ENCODE measurements at regions not wholly inside any gene's neighbourhood (a gene's known extent, or its start where the extent isn't known, plus 50 kb on each side); places are given as distances from the start of the nearest gene placed in this dataset.

DNA sequence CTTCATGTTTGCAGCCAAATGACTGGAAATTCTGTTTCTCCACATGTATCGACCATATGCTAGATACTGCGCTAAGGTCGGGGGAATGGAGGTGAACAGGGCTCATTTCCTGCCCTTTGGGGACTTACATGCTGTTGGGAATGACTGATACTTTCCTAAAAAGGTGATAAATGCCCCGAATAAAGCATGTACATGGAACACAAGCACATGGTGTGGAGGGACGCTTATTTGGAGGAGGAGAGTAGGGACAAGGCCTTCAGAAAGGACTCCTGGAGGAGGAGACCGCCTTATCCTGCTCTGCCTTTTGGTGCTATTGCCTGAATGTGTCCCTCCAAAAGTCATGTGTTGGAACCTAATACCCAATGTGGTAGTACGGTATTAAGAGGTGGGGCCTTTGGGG is 344.5 kb downstream of the PRL start:
- TF ChIP-seq GATA2 (IDR thresholded peaks at IDR 0.05; ENCODE audit: low read depth, low read length) (no peak), GATA3 (IDR thresholded peaks at IDR 0.05; ENCODE audit: low read depth, low read length) (no peak)

DNA sequence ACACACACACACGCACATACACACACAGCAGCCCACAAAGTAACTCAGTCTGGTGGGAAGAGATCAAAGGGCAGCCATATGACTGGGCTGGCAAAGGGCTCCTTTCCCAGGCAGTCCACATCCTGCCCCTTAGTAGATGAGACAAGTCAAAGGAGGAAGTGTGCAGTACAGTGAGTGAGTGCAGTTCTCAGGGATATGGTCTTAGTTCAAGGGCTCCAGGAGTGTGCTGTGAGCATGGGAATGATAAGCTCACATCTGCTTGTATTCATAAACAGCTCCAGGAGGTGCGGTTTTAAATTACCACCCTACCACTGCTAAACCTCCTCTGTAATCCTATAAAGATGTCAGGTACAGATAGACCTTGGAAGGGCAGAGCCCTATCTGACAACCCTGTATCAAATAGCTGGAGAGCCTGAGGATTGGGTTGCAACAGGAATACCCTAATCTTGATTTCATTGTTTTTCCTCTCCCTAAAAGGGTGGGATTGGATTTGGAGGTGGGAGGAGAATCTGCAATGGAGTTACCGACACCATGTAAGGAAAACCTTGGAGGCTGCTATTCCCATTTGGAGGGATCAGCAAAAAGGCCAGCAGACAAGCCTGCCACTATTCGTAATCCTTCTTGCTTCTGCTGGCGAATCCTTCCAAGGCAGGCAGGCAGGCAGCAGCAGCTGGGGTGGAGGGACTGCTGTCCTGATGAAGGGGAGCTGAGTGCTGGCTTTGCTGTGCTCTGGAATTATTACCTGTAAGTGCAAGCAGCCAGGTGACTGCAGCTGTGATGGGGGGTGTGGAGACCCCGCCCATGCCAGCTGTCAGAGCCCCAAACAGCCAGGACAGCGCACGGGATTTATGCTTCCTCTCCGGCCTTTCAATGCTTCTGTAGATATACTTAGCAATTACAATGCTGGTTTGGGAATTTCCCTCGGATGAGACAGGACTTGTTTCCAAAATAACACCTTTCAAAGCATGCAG is 342.7 kb downstream of the PRL start:
- TF ChIP-seq GATA2 (IDR thresholded peaks at IDR 0.05; ENCODE audit: low read depth, low read length) (peak; percentile 86), GATA3 (IDR thresholded peaks at IDR 0.05; ENCODE audit: low read depth, low read length) (peak; percentile 52; the same call in 1 of the 2 replicates)

DNA sequence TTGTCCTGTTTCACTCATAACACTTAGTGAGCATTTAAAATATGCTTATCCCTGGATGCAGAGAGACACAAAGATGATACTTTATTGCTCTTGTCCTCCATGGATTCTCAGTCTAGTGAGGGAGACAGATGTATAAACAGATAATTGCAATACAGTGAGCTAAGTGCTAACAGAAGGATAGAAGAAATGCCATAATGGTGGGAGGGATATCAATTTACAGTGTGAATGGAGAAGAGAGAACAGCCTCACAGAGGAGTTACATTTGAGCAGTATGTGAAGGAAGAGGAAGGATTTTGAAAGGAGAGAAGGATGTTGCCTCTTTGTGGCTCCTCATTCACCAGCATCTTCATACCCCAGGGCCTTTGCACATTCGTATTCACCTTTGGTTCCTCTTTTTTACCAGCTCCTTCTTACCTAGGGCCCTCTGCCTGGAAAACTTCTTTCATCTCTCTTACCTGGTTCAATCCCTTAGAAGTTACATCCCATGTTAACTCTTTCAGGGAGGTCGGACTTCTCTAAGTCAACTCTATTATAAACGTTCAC is 341.7 kb downstream of the PRL start:
- TF ChIP-seq GATA3 (IDR thresholded peaks at IDR 0.05; ENCODE audit: low read depth, low read length) (no peak), GATA2 (IDR thresholded peaks at IDR 0.05; ENCODE audit: low read depth, low read length) (no peak)

DNA sequence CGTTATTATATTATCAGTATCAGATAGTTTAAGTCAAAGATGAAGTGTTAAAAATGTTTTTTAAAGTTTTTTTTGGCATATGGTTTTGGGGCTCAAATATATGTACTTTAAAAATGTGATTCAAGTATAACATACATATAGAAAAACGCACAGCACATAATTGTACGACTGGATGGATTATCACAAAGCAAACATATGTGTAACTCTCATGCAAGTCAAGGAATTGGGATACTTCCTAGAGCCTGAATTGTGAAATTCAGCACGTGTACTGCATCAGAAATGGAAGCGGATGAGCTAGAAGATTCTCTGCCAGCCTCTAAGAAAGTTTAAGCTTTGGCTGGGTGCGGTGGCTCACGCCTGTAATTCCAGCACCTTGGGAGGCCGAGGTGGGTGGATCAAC is 340.9 kb downstream of the PRL start:
- TF ChIP-seq GATA3 (IDR thresholded peaks at IDR 0.05; ENCODE audit: low read depth, low read length) (no peak), GATA2 (IDR thresholded peaks at IDR 0.05; ENCODE audit: low read depth, low read length) (no peak)

DNA sequence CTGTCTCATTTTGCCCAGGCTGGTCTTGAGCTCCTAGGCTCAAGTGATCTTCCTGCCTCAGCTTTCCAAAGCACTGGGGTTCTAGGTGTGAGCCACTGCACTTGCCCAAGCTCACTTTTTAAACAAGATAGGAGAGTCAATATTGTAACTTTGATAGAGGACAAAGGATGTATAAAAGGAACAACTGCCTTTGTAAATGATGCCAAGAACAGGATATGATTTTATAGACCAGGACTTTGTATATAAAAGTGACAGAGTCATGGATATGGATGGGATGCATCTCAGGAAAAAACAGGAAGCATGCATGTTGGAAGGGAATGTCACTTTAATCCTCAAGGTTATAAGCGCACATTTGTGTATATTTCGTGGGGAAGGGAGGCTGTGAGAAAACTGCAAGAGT is 338.4 kb downstream of the PRL start:
- TF ChIP-seq GATA2 (IDR thresholded peaks at IDR 0.05; ENCODE audit: low read depth, low read length) (no peak), GATA3 (IDR thresholded peaks at IDR 0.05; ENCODE audit: low read depth, low read length) (no peak)

DNA sequence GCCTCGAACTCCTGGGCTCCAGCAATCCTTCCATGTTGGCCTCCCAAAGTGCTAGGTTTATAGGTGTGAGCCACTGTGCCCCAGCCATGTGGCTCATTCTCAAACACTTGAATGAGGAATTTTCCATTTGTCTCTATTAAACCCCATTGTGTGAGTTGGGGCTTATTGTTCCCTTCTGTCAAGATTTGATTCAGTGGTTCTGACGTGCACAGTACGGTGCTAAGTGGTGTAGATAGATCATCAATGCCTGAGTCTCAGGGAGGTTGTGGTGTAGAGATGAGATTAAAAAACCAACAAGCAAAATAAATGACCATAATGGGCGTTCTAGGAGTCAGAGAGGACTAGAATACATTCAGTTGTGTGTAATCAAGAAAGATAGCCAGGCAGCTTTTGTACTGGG is 335.6 kb downstream of the PRL start:
- no peak for TF ChIP-seq GATA2 (IDR thresholded peaks at IDR 0.05; ENCODE audit: low read depth, low read length)
- TF ChIP-seq GATA3 (IDR thresholded peaks at IDR 0.05; ENCODE audit: low read depth, low read length) = no peak

DNA sequence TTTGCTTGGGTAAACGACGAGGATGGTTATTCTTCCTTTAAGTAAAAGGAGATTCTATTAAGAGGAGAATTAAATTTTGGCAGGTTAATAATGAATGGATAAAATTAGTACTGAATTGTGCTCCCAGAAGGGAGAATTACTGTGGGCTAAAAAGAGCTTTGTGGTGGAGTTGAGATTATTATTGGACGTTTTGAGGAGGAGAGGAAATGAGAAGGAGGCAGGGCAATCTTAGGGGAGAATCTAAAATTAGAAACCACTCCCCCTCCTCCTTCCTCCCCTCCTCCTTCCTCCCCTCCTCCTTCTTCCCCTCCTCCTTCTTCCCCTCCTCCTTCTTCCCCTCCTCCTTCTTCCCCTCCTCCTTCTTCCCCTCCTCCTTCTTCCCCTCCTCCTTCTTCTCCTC is 331.8 kb downstream of the PRL start:
- no peak for TF ChIP-seq GATA2 (IDR thresholded peaks at IDR 0.05; ENCODE audit: low read depth, low read length)
- no peak for TF ChIP-seq GATA3 (IDR thresholded peaks at IDR 0.05; ENCODE audit: low read depth, low read length)

DNA sequence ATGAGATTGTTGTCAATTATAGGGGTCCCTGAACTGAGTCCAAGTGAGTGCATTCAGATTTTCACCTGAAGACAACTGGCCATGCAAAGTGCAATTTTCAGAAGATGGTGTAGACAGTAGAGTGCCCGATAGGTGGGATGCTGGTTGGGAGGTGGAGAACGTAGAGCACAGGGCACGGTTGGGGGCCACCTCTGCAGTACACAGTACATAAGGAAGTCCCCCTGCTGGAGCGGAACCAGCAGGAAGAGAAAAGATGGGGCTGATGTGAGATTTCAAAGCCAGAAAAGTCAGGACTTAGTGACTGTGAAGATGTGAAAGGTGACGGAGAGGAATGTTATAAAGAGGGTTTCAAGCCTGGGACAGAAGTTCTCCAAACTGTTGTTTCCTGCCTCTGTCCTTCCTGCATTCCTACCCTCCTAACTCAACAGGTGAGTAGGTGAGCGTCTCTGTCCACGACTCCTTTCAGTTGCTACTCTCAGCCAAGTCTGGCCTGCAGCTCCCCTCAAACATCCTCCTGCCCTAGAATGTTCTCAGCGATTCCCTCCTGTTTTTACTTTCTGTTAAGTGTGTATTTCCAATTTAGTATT is 330.8 kb downstream of the PRL start:
- no peak for TF ChIP-seq GATA3 (IDR thresholded peaks at IDR 0.05; ENCODE audit: low read depth, low read length)
- no peak for TF ChIP-seq GATA2 (IDR thresholded peaks at IDR 0.05; ENCODE audit: low read depth, low read length)

DNA sequence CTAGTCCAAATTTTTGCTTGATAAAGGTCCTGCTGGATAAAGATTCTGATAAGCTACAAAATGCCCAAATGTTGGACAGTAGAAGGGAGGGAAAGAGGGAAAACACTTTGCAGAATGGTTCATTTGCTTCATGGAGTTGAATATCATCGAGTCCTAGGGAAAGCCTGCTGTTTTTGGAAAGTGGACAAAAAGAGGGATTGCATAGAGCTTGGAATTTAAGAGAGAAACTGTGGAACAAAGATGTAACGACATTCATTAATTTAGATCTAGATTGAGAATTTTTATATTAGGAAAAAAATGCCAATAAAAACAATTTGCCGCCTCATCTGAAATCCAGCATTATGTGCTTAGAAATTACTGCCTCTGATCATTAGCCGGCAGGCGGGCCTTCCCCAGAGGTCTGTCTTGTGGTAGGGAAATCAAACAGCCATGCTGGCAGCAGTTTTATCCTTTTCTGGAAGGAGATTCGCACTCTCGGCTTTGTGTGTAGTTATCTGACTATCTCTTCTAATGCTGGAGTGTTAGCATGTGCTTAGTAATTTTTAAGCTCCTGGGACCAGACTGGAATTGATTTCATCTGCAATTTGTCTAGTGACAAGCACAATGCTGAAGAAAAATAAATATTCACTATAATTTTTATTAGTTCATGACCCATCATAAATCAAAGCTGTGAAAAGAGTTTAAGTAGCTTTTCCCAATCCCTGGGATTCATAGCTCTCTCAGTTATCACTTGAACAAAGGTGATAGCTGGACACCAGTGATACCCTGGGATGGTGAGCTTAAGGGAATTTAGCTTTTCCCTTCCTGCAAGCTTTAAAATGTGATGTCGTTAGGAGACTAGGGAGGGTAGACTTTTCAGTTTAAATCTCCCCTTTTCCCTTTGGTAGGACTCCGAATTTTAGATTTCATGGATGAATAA is 329.5 kb downstream of the PRL start:
- TF ChIP-seq GATA3 (IDR thresholded peaks at IDR 0.05; ENCODE audit: low read depth, low read length) = no peak
- TF ChIP-seq GATA2 (IDR thresholded peaks at IDR 0.05; ENCODE audit: low read depth, low read length) = no peak; the same call in 1 of the 2 replicates

DNA sequence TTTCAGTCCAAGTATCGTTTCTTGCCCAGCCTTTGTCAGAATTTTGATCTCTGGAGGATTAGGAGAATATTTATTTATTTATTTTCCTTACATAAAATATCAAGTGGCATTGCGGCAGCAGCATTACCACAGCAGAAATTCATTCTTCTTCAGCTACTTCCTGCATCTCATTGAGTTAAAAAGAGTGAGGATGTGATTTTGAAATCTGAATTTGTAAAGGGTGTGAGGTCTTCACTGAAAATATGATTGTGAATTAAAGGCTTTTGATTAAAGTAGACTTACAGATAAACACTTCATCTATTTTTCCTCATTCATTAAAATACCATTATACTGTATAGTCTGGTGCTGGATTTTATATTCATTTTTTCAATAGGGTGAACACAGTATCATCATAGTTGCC is 328.4 kb downstream of the PRL start:
- TF ChIP-seq GATA2 (IDR thresholded peaks at IDR 0.05; ENCODE audit: low read depth, low read length) (no peak), GATA3 (IDR thresholded peaks at IDR 0.05; ENCODE audit: low read depth, low read length) (no peak)

DNA sequence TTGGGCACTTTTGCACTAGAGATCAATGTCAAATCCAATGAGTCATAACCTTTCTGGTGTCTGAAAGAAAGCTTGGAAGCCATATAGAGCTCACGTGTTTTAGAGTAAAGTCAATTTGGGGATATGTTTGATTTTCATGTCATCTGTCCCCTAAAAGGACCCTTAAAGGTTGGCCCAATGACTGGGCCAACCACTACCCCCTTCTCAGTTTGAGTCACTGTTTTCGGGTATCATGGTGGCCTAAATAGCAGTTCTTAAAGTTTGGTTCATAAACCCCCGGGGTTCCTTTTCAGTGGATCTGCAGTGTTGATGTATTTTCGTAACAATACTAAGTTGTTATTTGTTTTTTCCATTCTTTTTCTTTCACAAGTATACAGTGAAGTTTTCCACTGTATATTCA is 327.6 kb downstream of the PRL start:
- no peak for TF ChIP-seq GATA2 (IDR thresholded peaks at IDR 0.05; ENCODE audit: low read depth, low read length)
- TF ChIP-seq GATA3 (IDR thresholded peaks at IDR 0.05; ENCODE audit: low read depth, low read length) = no peak

DNA sequence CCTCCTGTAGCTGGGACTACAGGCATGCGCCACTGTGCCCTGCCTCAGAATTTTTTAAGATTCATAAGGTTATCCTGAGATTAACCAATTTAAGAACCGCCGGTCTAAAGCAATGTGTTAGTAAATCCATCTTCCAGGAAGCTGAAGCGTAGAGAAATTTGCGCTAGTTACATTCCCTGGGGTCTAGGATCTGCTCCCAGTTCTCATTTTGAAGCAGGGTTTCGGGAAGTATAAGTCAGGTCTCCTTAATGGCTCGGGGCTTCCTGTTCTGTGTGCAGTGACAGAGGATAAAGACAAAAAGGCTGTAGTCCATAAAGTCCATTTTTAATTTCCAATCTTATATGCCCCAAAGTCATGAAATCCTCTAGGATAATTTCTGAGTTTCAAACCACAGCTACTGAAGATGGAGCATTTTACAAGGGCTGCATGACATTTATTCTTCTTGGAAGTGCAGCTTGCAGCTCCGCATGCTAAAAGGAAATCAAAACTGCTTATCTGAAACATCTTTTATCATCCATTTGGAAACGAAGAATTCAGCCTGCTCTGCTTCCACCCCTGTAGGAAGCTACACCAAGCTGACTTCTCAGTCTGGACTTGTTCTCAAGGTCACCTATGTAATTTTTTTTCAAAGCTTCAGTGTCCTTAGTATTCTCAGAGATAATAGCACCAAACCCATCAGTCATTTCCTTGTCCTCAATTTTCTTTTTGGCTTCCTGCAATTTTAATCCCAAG is 326.1 kb downstream of the PRL start:
- TF ChIP-seq GATA3 (IDR thresholded peaks at IDR 0.05; ENCODE audit: low read depth, low read length) = no peak
- peak; percentile 56 for TF ChIP-seq GATA2 (IDR thresholded peaks at IDR 0.05; ENCODE audit: low read depth, low read length)

DNA sequence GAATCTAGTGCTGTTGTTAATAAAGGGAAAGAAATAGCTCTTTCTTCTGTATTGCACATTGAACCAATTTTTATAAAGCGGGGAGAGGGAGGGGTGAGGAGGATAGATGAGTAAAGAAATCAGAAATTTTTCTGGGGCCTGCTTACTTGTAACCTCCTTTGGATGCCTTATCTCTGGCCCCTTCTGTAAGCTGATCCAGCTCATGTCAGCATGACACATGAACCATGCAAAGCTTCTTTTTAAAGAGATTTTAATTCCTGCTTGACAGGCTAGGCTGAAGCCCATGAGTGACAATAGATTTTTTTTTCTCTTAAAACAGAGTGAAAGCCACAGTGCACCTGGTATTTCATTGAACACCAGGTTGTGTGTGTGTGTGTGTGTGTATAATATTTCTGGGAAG is 325.3 kb downstream of the PRL start:
- TF ChIP-seq GATA2 (IDR thresholded peaks at IDR 0.05; ENCODE audit: low read depth, low read length) (no peak), GATA3 (IDR thresholded peaks at IDR 0.05; ENCODE audit: low read depth, low read length) (no peak)
